GM12878 (cell line): ENCODE measurements at regions not wholly inside any gene's neighbourhood (a gene's known extent, or its start where the extent isn't known, plus 50 kb on each side); places are given as distances from the start of the nearest gene placed in this dataset.
A peak's percentile ranks its signal among the peaks of the same experiment; 100 is the strongest.

Experiments used
- ATAC-seq: fragments of 200-7000 bp; cut with Tn5 transposase; 3 replicates; pipeline ENCODE4 v1.9.1; 2020; ENCODE audit warnings: mild to moderate bottlenecking, moderate library complexity
- BruUV-seq: library from RNA; stranded (reverse); fragments of 400-500 nt; replicated peaks from 2 replicates; lab custom pipeline; 2021; lab: Mats Ljungman, UMichigan
- CTCF ChIA-PET: fragments of 300-600 bp; sonication (Branson Sonifier 250); formaldehyde crosslinking; extraction: SDS; loops from one replicate; lab custom pipeline; 2021; ENCODE audit warnings: inconsistent platforms; lab: Yijun Ruan, JAX
- POLR2A ChIA-PET: fragments of 350-600 bp; formaldehyde crosslinking; extraction: SDS; loops from one replicate; lab custom pipeline; 2021; ENCODE audit warnings: inconsistent platforms; lab: Charles Lee
- RAD21 ChIA-PET: fragments of 300-600 bp; sonication (Branson Sonifier 250); formaldehyde crosslinking; loops from one replicate; lab custom pipeline; 2023; ENCODE audit warnings: antibody characterized with exemption; ENCODE audit not compliant: unreplicated experiment; lab: Charles Lee
- SMC1A ChIA-PET: fragments of 300-600 bp; sonication (Branson Sonifier 250); formaldehyde crosslinking; loops from one replicate; lab custom pipeline; 2023; ENCODE audit not compliant: unreplicated experiment, uncharacterized antibody; lab: Charles Lee
- DNase-seq: peaks from one replicate; pipeline ENCODE4 v3.0.0-alpha.2; 2011; ENCODE audit warnings: low read depth, low spot score
- FAIRE-seq: peaks from 3 replicates; lab custom pipeline; 2011; peaks lifted over from hg19 to GRCh38; lab: Jason Lieb, UNC
- H2AFZ ChIP-seq: 2 replicates; pipeline ENCODE4 v1.6.0; 2011; ENCODE audit warnings: low read depth, low read length, control low read depth; ENCODE audit not compliant: control insufficient read depth
- H3K27ac ChIP-seq: 2 replicates; pipeline ENCODE4 v1.5.1; 2011; ENCODE audit warnings: control low read depth; ENCODE audit not compliant: control insufficient read depth, insufficient read depth
- H3K27me3 ChIP-seq, 2 experiments: replicated peaks in 1 of 2; 2 replicates each; pipeline versions ENCODE4 v1.6.0 to v1.6.1; 2011; ENCODE audit warnings: low read length in 1 of 2; ENCODE audit not compliant: control insufficient read depth in 2 of 2, insufficient read depth in 2 of 2
- H3K36me3 ChIP-seq, 2 experiments: 2 replicates each; pipeline ENCODE4 v1.5.1; 2011; ENCODE audit warnings: low read length in 1 of 2; ENCODE audit not compliant: control insufficient read depth in 2 of 2, insufficient read depth in 2 of 2
- H3K4me1 ChIP-seq: 2 replicates; pipeline ENCODE4 v1.6.1; 2011; ENCODE audit warnings: mild to moderate bottlenecking, low read length, moderate library complexity, mixed read lengths; ENCODE audit not compliant: control insufficient read depth, insufficient read depth
- H3K4me2 ChIP-seq: 2 replicates; pipeline ENCODE4 v1.6.0; 2011; ENCODE audit warnings: control low read depth; ENCODE audit not compliant: control insufficient read depth, insufficient read depth
- H3K4me3 ChIP-seq: fragments of 200-600 bp; sonication (generic); 2 replicates; pipeline ENCODE4 v1.5.1; 2016
- H3K79me2 ChIP-seq: 2 replicates; pipeline ENCODE4 v1.6.0; 2011; ENCODE audit warnings: low read length; ENCODE audit not compliant: control insufficient read depth, insufficient read depth
- H3K9ac ChIP-seq: 2 replicates; pipeline ENCODE4 v1.8.0; 2011; ENCODE audit warnings: low read length, control low read depth, mixed read lengths; ENCODE audit not compliant: control insufficient read depth, insufficient read depth
- H3K9me3 ChIP-seq: replicated peaks from 3 replicates; pipeline ENCODE4 v1.5.1; 2011; ENCODE audit warnings: mild to moderate bottlenecking, low read length; ENCODE audit not compliant: control insufficient read depth, insufficient read depth
- H4K20me1 ChIP-seq: 2 replicates; pipeline ENCODE4 v1.6.0; 2011; ENCODE audit not compliant: control insufficient read depth, insufficient read depth
- BRCA1 ChIP-seq: IDR thresholded peaks from 2 replicates; pipeline ENCODE4 v1.6.1; 2011; ENCODE audit warnings: low read depth, low read length, improper control_type of control experiment
- CBX3 ChIP-seq: fragments of 200-600 bp; sonication (generic); IDR thresholded peaks from 2 replicates; pipeline ENCODE4 v1.6.1; 2016; ENCODE audit warnings: low read depth, borderline replicate concordance
- NFIC ChIP-seq: IDR thresholded peaks from 2 replicates; pipeline ENCODE4 v1.6.1; 2012; ENCODE audit warnings: low read depth, mild to moderate bottlenecking, inconsistent platforms, low read length, moderate library complexity
- POU2F2 ChIP-seq: IDR thresholded peaks from 3 replicates; pipeline ENCODE4 v1.6.1; 2011; ENCODE audit warnings: low read depth, mild to moderate bottlenecking, low read length, borderline replicate concordance
- SPI1 ChIP-seq: IDR thresholded peaks from 2 replicates; pipeline ENCODE4 v1.6.1; 2011; ENCODE audit warnings: low read depth, mild to moderate bottlenecking, low read length, moderate library complexity, borderline replicate concordance; ENCODE audit not compliant: insufficient read depth
- SREBF2 ChIP-seq: IDR thresholded peaks from 2 replicates; pipeline ENCODE4 v1.6.1; 2012; ENCODE audit warnings: mild to moderate bottlenecking, low read length
- TCF7 ChIP-seq: IDR thresholded peaks from 2 replicates; pipeline ENCODE4 v1.6.1; 2014; ENCODE audit warnings: antibody characterized with exemption, borderline replicate concordance
- WGBS: methylation state at CpG from one replicate; pipeline ENCODE4 v1.1.6; 2016; ENCODE audit warnings: low lambda C conversion rate; ENCODE audit not compliant: insufficient replicate concordance, insufficient coverage; ENCODE audit errors: missing lambda C conversion rate; 5-methylcytosine and 5-hydroxymethylcytosine counted together
- in situ Hi-C: fragments of 300-500 bp; cut with MboI; formaldehyde crosslinking; loops from 9 replicates; pipeline ENCODE4 v1.14.3; 2018; ENCODE audit warnings: mixed read lengths
- intact Hi-C: fragments of 100-400 bp; cut with micrococcal nuclease; formaldehyde crosslinking; loops from one replicate; pipeline ENCODE4 v1.14.2; 2022; ENCODE audit not compliant: unreplicated experiment

GRCh38 chr6:156660389-156660788 lies 116.8 kb upstream of the ARID1B start:
- ChIA-PET RAD21 (interaction anchor here (1.0 to 2.5 kb wide), 4 partner anchors 23 to 60 kb away, joined by 3 to 11 read pairs (median 5); no protein-coding TSS in a partner anchor), CTCF (interaction anchor here (0.9 to 1.5 kb wide), 2 partner anchors 22 to 25 kb away, joined by 3 to 6 read pairs; no protein-coding TSS in a partner anchor), SMC1A (interaction anchor here (0.8 to 2.8 kb wide), 7 partner anchors 14 to 96 kb away, joined by 3 to 19 read pairs (median 5); no protein-coding TSS in a partner anchor), POLR2A (interaction anchor here (0.8 kb wide), 1 partner anchor 40 kb away, joined by 7 read pairs; no protein-coding TSS in a partner anchor)
- Histone ChIP-seq H3K4me2 (no peak overlapping the region), H3K9me3 (peaks cover 4% of the 10 kb centered on the region; the same call in 1 of the 3 replicates), H2AFZ (no peak overlapping the region), H3K79me2 (no peaks in the 10 kb centered on the region), H3K9ac (no peak overlapping the region), H3K4me1 (peaks cover 17% of the 10 kb centered on the region), H3K27me3 (no peaks in the 10 kb centered on the region), H3K36me3 (no peaks in the 10 kb centered on the region), H4K20me1 (no peaks in the 10 kb centered on the region), H3K4me3 (no peak overlapping the region), H3K27ac (no peak overlapping the region)
- no peak for FAIRE-seq
- in situ Hi-C loops = no loop called here
- 47% methylated on average over 2 of the region's 2 CpGs for WGBS
- peak; percentile 35 for ATAC-seq
- TF ChIP-seq CBX3 = no peak
- no peak for TF ChIP-seq SREBF2
- TF ChIP-seq TCF7 = no peak
- TF ChIP-seq SPI1 = no peak
- peak; percentile 20; the same call in 1 of the 2 replicates for TF ChIP-seq NFIC
- TF ChIP-seq BRCA1 = no peak
- no peak for TF ChIP-seq POU2F2
- BruUV-seq = no TSS peak
- DNase-seq = no peak
- intact Hi-C loops = no loop called here
